C4-2B (cell line): ENCODE measurements at regions not wholly inside any gene's neighbourhood (a gene's known extent, or its start where the extent isn't known, plus 50 kb on each side); places are given as distances from the start of the nearest gene placed in this dataset.

ENCODE experiments used
- ZFX ChIP-seq: fragments of 450-650 bp; IDR thresholded peaks from 2 replicates; pipeline ENCODE4 v1.6.1; 2017
- TF ChIP-seq, protein P1 (sequence below): fragments of 450-650 bp; conservative IDR thresholded peaks from 2 replicates; pipeline ENCODE4 v1.5.1; 2017; ENCODE audit warnings: mild to moderate bottlenecking

DNA sequence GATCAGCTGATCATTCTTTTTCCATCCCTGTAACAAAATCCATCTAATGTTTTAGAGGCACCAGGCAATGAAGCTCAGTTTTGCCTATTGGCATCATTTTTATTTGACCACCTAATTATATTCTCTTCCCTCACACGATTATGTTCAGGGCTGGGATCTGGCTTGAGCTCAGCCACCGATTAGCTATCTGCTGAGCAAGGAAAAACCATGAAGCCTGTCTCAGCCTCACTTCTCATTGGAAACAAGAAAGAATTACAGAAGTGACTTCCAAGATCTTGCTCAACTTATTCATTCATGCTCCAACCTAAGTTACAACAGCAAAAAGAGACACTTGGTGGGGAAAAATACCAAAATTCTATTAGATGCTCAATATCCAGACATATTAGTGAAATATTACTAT lies 139.0 kb upstream of the SH3BP4 start:
- TF ChIP-seq, protein P1, sequence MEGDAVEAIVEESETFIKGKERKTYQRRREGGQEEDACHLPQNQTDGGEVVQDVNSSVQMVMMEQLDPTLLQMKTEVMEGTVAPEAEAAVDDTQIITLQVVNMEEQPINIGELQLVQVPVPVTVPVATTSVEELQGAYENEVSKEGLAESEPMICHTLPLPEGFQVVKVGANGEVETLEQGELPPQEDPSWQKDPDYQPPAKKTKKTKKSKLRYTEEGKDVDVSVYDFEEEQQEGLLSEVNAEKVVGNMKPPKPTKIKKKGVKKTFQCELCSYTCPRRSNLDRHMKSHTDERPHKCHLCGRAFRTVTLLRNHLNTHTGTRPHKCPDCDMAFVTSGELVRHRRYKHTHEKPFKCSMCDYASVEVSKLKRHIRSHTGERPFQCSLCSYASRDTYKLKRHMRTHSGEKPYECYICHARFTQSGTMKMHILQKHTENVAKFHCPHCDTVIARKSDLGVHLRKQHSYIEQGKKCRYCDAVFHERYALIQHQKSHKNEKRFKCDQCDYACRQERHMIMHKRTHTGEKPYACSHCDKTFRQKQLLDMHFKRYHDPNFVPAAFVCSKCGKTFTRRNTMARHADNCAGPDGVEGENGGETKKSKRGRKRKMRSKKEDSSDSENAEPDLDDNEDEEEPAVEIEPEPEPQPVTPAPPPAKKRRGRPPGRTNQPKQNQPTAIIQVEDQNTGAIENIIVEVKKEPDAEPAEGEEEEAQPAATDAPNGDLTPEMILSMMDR: no peak
- TF ChIP-seq ZFX: no peak
